Breast epithelium (tissue), 4 donors: ENCODE measurements at regions not wholly inside any gene's neighbourhood (a gene's known extent, or its start where the extent isn't known, plus 50 kb on each side); places are given as distances from the start of the nearest gene placed in this dataset.

Experiments used
- DNase-seq, 2 donors: peaks; one replicate each; pipeline ENCODE4 v3.0.0-alpha.2; 2019; ENCODE audit warnings: low spot score in 2 of 2
- H3K27ac ChIP-seq, 2 donors: fragments of 200-600 bp; sonication (generic) in 1 of 2; one replicate each; pipeline ENCODE4 v1.5.1; 2016 to 2019; ENCODE audit warnings: mild to moderate bottlenecking in 1 of 2
- H3K27me3 ChIP-seq, 2 donors: fragments of 200-600 bp; sonication (generic) in 1 of 2; one replicate each; pipeline versions ENCODE4 v1.5.1 to v1.6.0; 2017 to 2019; ENCODE audit warnings: control low read depth in 1 of 2, mild to moderate bottlenecking in 1 of 2
- H3K36me3 ChIP-seq: fragments of 200-600 bp; one replicate; pipeline ENCODE4 v1.5.1; 2019
- H3K4me1 ChIP-seq, 2 donors: fragments of 200-600 bp; sonication (generic); one replicate each; pipeline ENCODE4 v1.5.1; 2016 to 2019; ENCODE audit warnings: control low read depth in 1 of 2
- H3K4me3 ChIP-seq, 3 donors: fragments of 200-600 bp; sonication (generic); 1 replicate in 2 of 3; 2 replicates in 1 of 3; pipeline ENCODE4 v1.5.1; 2016 to 2019; ENCODE audit warnings: mild to moderate bottlenecking in 3 of 3, moderate library complexity in 2 of 3
- H3K9me3 ChIP-seq, 2 donors: fragments of 200-600 bp; sonication (generic) in 1 of 2; one replicate each; pipeline ENCODE4 v1.5.1; 2016 to 2019; ENCODE audit warnings: control low read depth in 1 of 2
- CTCF ChIP-seq, 3 donors: fragments of 450-650 bp; IDR thresholded peaks; one replicate each; pipeline ENCODE4 v1.5.1; 2016 to 2017; ENCODE audit warnings: antibody characterized with exemption in 3 of 3, mild to moderate bottlenecking in 3 of 3, moderate library complexity in 3 of 3
- POLR2A ChIP-seq: fragments of 450-650 bp; IDR thresholded peaks from one replicate; pipeline ENCODE4 v1.6.1; 2016; ENCODE audit warnings: antibody characterized with exemption, mild to moderate bottlenecking, moderate library complexity
- POLR2AphosphoS5 ChIP-seq, 3 donors: sonication (generic); formaldehyde crosslinking; IDR thresholded peaks; one replicate each; pipeline ENCODE4 v1.6.1; 2017; ENCODE audit warnings: antibody characterized with exemption in 3 of 3
- intact Hi-C: fragments of 100-400 bp; cut with DNase I; formaldehyde crosslinking; loops from one replicate; pipeline ENCODE4 v1.15.1; 2023; ENCODE audit warnings: low total_unique reads

GRCh38 chr5:169531631-169532030 is 51.9 kb upstream of the SPDL1 start:
- TF ChIP-seq POLR2AphosphoS5 (IDR thresholded peaks at IDR 0.05) (no peak), CTCF (IDR thresholded peaks at IDR 0.05) (no peak), POLR2A (no peak)
- no peaks in the 10 kb centered on the region for H3K9me3 ChIP-seq
- intact Hi-C loops, result no loop called here

GRCh38 chr5:169527863-169528262 is 55.7 kb upstream of the SPDL1 start:
- DNase-seq, result no peak
- TF ChIP-seq POLR2AphosphoS5 (IDR thresholded peaks at IDR 0.05) (peak in 2 of 3 donors; percentile 35 to 73), POLR2A (no peak), CTCF (IDR thresholded peaks at IDR 0.05) (no peak)

More at GRCh38 chr5:169531631-169532030, 51.9 kb upstream of the SPDL1 start:
- DNase-seq, result no peak
- no peak overlapping the region for H3K27ac ChIP-seq
- no peaks in the 10 kb centered on the region for H3K36me3 ChIP-seq
- H3K27me3 ChIP-seq, result no peaks in the 10 kb centered on the region
- no peaks in the 10 kb centered on the region for H3K4me1 ChIP-seq
- no peak overlapping the region for H3K4me3 ChIP-seq

GRCh38 chr5:169527066-169527465 is 56.5 kb upstream of the SPDL1 start:
- no peaks in the 10 kb centered on the region for H3K27me3 ChIP-seq
- intact Hi-C loops, result no loop called here

More at GRCh38 chr5:169527863-169528262, 55.7 kb upstream of the SPDL1 start:
- H3K36me3 ChIP-seq, result no peaks in the 10 kb centered on the region
- no peaks in the 10 kb centered on the region for H3K9me3 ChIP-seq
- H3K27ac ChIP-seq, result no peak overlapping the region
- no peaks in the 10 kb centered on the region for H3K27me3 ChIP-seq
- H3K4me1 ChIP-seq, result no peaks in the 10 kb centered on the region
- intact Hi-C loops, result no loop called here
- no peak overlapping the region for H3K4me3 ChIP-seq

GRCh38 chr5:169522851-169523250 is 60.7 kb upstream of the SPDL1 start:
- no peak overlapping the region for H3K27ac ChIP-seq
- no peaks in the 10 kb centered on the region for H3K4me1 ChIP-seq
- intact Hi-C loops, result no loop called here
- no peaks in the 10 kb centered on the region for H3K36me3 ChIP-seq
- TF ChIP-seq POLR2AphosphoS5 (IDR thresholded peaks at IDR 0.05) (no peak), POLR2A (no peak), CTCF (IDR thresholded peaks at IDR 0.05) (no peak)
- H3K9me3 ChIP-seq, result peaks cover 0 to 3% of the 10 kb centered on the region in 2 donors
- H3K27me3 ChIP-seq, result no peaks in the 10 kb centered on the region
- DNase-seq, result no peak
- H3K4me3 ChIP-seq, result no peak overlapping the region

More at GRCh38 chr5:169527066-169527465, 56.5 kb upstream of the SPDL1 start:
- peak overlapping the region in 1 of 2 donors; percentile 68 for H3K27ac ChIP-seq
- no peak for DNase-seq
- no peaks in the 10 kb centered on the region for H3K4me1 ChIP-seq
- TF ChIP-seq CTCF (IDR thresholded peaks at IDR 0.05) (no peak), POLR2AphosphoS5 (IDR thresholded peaks at IDR 0.05) (no peak), POLR2A (no peak)
- H3K4me3 ChIP-seq, result no peak overlapping the region
- no peaks in the 10 kb centered on the region for H3K36me3 ChIP-seq
- no peaks in the 10 kb centered on the region for H3K9me3 ChIP-seq

GRCh38 chr5:169521366-169521983 is 62.1 kb upstream of the SPDL1 start:
- H3K27me3 ChIP-seq, result no peaks in the 10 kb centered on the region
- intact Hi-C loops, result no loop called here
- H3K4me1 ChIP-seq, result no peaks in the 10 kb centered on the region
- H3K36me3 ChIP-seq, result no peaks in the 10 kb centered on the region
- no peak for DNase-seq
- no peak overlapping the region for H3K27ac ChIP-seq
- H3K4me3 ChIP-seq, result no peak overlapping the region
- H3K9me3 ChIP-seq, result peaks cover 0 to 3% of the 10 kb centered on the region in 2 donors
- no peak for TF ChIP-seq POLR2A
- no peak for TF ChIP-seq POLR2AphosphoS5 (IDR thresholded peaks at IDR 0.05)
- TF ChIP-seq CTCF (IDR thresholded peaks at IDR 0.05), result no peak
